Calu3 (cell line): ENCODE measurements at regions not wholly inside any gene's neighbourhood (a gene's known extent, or its start where the extent isn't known, plus 50 kb on each side); places are given as distances from the start of the nearest gene placed in this dataset.

Experiments
- BruUV-seq: library from RNA; stranded (reverse); fragments of 400-500 nt; replicated peaks from 2 replicates; lab custom pipeline; 2021; lab: Mats Ljungman, UMichigan
- CTCF ChIA-PET: fragments of 300-600 bp; sonication (Branson Sonifier 250); formaldehyde crosslinking; loops from one replicate; lab custom pipeline; 2022; ENCODE audit warnings: antibody characterized with exemption; lab: Charles Lee
- DNase-seq: peaks from one replicate; pipeline ENCODE4 v3.0.0; 2022
- H3K27ac Mint-ChIP-seq: one replicate; pipeline ENCODE4 v1.8.0; 2022; ENCODE audit warnings: mixed read lengths; ENCODE audit not compliant: unreplicated experiment
- H3K27me3 Mint-ChIP-seq: one replicate; pipeline ENCODE4 v1.8.0; 2022; ENCODE audit warnings: mixed read lengths; ENCODE audit not compliant: unreplicated experiment
- H3K36me3 Mint-ChIP-seq: one replicate; pipeline ENCODE4 v1.8.0; 2022; ENCODE audit warnings: mild to moderate bottlenecking, moderate library complexity, mixed read lengths; ENCODE audit not compliant: insufficient read depth, unreplicated experiment
- H3K4me1 Mint-ChIP-seq: one replicate; pipeline ENCODE4 v1.8.0; 2022; ENCODE audit warnings: mild to moderate bottlenecking, low read depth, mixed read lengths; ENCODE audit not compliant: unreplicated experiment
- H3K4me3 Mint-ChIP-seq: one replicate; pipeline ENCODE4 v1.8.0; 2022; ENCODE audit warnings: mild to moderate bottlenecking, low read depth, moderate library complexity, mixed read lengths; ENCODE audit not compliant: unreplicated experiment
- H3K9me3 Mint-ChIP-seq: one replicate; pipeline ENCODE4 v1.8.0; 2022; ENCODE audit warnings: low read depth, mixed read lengths; ENCODE audit not compliant: unreplicated experiment
- CTCF ChIP-seq: fragments of 200-600 bp; IDR thresholded peaks from one replicate; pipeline ENCODE4 v1.8.0; 2022; ENCODE audit warnings: antibody characterized with exemption; ENCODE audit not compliant: unreplicated experiment
- intact Hi-C: fragments of 100-400 bp; cut with micrococcal nuclease; formaldehyde crosslinking; loops from one replicate; pipeline ENCODE4 v1.10.0; 2022; ENCODE audit not compliant: unreplicated experiment

- Mint-ChIP-seq H3K36me3 (no peaks in the 10 kb centered on the region), H3K9me3 (peaks cover 5% of the 10 kb centered on the region), H3K27ac (no peak overlapping the region), H3K4me1 (no peaks in the 10 kb centered on the region), H3K27me3 (no peaks in the 10 kb centered on the region), H3K4me3 (no peak overlapping the region)
- no peak for TF ChIP-seq CTCF
- BruUV-seq, result no TSS peak
- CTCF ChIA-PET, result no interaction called here
- intact Hi-C loops, result no loop called here
- DNase-seq, result no peak
Measured at GRCh38 chr2:8203364-8203763, 478.5 kb upstream of the ID2 start.

GRCh38 chr2:8204711-8205110 is 477.1 kb upstream of the ID2 start:
- CTCF ChIA-PET, result no interaction called here
- Mint-ChIP-seq H3K4me3 (no peak overlapping the region), H3K27me3 (no peaks in the 10 kb centered on the region), H3K9me3 (peaks cover 5% of the 10 kb centered on the region), H3K27ac (no peak overlapping the region), H3K36me3 (no peaks in the 10 kb centered on the region), H3K4me1 (no peaks in the 10 kb centered on the region)
- no TSS peak for BruUV-seq
- TF ChIP-seq CTCF, result no peak
- intact Hi-C loops, result no loop called here
- DNase-seq, result no peak

- no peaks in the 10 kb centered on the region for H3K36me3 Mint-ChIP-seq
- TF ChIP-seq CTCF, result no peak
- intact Hi-C loops, result no loop called here
- CTCF ChIA-PET, result no interaction called here
- H3K9me3 Mint-ChIP-seq, result peaks cover 7% of the 10 kb centered on the region
- no peak overlapping the region for H3K4me3 Mint-ChIP-seq
- no peak for DNase-seq
- H3K27ac Mint-ChIP-seq, result no peak overlapping the region
- H3K27me3 Mint-ChIP-seq, result no peaks in the 10 kb centered on the region
- BruUV-seq, result no TSS peak
- no peaks in the 10 kb centered on the region for H3K4me1 Mint-ChIP-seq
Measured at GRCh38 chr2:8209494-8209893, 472.4 kb upstream of the ID2 start.

- BruUV-seq, result no TSS peak
- Mint-ChIP-seq H3K4me3 (no peak overlapping the region), H3K4me1 (no peaks in the 10 kb centered on the region), H3K9me3 (peaks cover 5% of the 10 kb centered on the region), H3K27me3 (no peaks in the 10 kb centered on the region), H3K27ac (no peak overlapping the region), H3K36me3 (no peaks in the 10 kb centered on the region)
- intact Hi-C loops, result no loop called here
- no peak for DNase-seq
- CTCF ChIA-PET, result no interaction called here
- no peak for TF ChIP-seq CTCF
Measured at GRCh38 chr2:8211384-8211783, 470.5 kb upstream of the ID2 start.

- peak; percentile 13 for DNase-seq
- no TSS peak for BruUV-seq
- H3K4me1 Mint-ChIP-seq, result no peaks in the 10 kb centered on the region
- no peaks in the 10 kb centered on the region for H3K27me3 Mint-ChIP-seq
- H3K9me3 Mint-ChIP-seq, result peaks cover 5% of the 10 kb centered on the region
- H3K27ac Mint-ChIP-seq, result no peak overlapping the region
- H3K36me3 Mint-ChIP-seq, result no peaks in the 10 kb centered on the region
- H3K4me3 Mint-ChIP-seq, result no peak overlapping the region
- no peak for TF ChIP-seq CTCF
- CTCF ChIA-PET, result no interaction called here
- intact Hi-C loops, result no loop called here
Measured at GRCh38 chr2:8212239-8212638, 469.6 kb upstream of the ID2 start.
